ENCODE measurements at regions not wholly inside any gene's neighbourhood (a gene's known extent, or its start where the extent isn't known, plus 50 kb on each side); places are given as distances from the start of the nearest gene placed in this dataset.

DNA sequence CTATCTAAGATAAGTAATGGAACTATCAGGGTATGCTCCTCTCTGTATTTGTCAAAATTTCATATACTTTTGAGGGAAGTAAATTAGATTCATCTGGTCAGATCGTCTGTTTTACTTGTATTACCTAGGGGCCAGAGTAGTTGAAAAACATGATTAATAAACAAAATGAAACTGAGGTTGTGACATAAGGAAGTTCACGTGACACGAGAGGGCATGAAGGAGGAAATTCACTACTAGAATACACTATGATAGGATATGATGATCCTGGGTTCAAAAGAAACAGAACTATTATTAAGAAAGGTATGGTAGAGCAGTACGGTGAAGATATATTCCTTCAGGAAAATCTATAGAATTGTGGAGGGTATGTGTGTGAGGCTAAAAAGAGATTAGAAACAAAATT, 58.4 kb upstream of the SPAG16 start:
- no peak for TF ChIP-seq POLR2A (IDR thresholded peaks at IDR 0.05)
- TF ChIP-seq, protein P1, sequence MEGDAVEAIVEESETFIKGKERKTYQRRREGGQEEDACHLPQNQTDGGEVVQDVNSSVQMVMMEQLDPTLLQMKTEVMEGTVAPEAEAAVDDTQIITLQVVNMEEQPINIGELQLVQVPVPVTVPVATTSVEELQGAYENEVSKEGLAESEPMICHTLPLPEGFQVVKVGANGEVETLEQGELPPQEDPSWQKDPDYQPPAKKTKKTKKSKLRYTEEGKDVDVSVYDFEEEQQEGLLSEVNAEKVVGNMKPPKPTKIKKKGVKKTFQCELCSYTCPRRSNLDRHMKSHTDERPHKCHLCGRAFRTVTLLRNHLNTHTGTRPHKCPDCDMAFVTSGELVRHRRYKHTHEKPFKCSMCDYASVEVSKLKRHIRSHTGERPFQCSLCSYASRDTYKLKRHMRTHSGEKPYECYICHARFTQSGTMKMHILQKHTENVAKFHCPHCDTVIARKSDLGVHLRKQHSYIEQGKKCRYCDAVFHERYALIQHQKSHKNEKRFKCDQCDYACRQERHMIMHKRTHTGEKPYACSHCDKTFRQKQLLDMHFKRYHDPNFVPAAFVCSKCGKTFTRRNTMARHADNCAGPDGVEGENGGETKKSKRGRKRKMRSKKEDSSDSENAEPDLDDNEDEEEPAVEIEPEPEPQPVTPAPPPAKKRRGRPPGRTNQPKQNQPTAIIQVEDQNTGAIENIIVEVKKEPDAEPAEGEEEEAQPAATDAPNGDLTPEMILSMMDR (IDR thresholded peaks at IDR 0.05): no peak

Data from right lobe of liver (tissue), 4 donors.